GM19438 (cell line): ENCODE measurements at regions not wholly inside any gene's neighbourhood (a gene's known extent, or its start where the extent isn't known, plus 50 kb on each side); places are given as distances from the start of the nearest gene placed in this dataset.
"Not testable (repeated sequence)": the region's sequence is repeated elsewhere in the genome, so short reads cannot be mapped to it uniquely, and the experiment has no call there.

Experiments
- ATAC-seq: cut with Tn5 transposase; IDR thresholded peaks from one replicate; pipeline ENCODE4 v1.9.1; 2021; ENCODE audit warnings: low read depth; ENCODE audit not compliant: unreplicated experiment

DNA sequence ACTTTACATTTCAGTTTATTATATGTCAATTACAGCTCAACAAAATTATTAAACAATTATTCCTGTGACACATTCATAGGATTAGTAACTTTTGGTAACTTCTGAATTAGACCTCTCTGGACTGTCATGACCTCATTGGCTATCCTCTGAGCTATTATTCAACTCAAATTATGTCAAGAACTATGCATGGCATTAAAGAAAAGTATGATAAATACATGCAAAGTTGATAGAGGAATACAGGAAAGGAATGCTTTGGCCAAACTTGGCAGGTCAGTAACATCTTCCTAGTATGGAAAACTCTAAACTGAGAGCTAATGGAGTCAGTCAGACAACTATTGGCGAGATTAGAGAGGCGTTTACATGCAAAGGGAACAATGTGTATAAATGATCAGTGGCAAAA lies 158.4 kb downstream of the DUSP10 start:
- no peak for ATAC-seq

DNA sequence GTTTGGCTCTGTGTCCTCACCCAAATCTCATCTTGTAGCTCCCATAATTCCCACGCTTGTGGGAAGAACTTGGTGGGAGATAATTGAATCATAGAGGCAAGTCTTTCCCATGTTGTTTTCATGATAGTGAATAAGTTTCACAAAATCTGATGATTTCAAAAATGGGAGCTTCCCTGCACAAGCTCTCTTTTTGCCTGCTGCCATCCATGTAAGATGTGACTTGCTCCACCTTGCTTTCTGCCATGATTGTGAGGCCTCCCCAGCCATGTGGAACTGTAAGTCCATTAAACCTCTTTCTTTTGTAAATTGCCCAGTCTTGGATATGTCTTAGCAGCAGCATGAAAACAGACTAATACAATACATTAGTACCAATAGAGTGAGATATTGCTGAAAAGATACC lies 154.9 kb downstream of the DUSP10 start:
- ATAC-seq, result not testable (repeated sequence)

DNA sequence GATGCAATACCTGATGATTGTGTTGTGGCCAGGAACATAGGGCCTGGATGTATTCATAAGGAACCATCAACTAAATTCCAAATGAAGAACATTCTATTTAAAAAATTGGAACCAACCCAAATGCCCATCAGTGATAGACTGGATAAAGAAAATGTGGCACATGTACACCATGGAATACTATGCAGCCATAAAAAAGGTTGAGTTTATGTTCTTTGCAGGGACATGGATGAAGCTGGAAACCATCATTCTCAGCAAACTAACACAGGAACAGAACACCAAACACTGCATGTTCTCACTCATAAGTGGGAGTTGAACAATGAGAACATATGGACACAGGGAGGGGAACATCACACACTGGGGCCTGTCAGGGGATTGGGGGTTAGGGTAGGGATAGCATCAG lies 150.6 kb downstream of the DUSP10 start:
- ATAC-seq, result not testable (repeated sequence)

DNA sequence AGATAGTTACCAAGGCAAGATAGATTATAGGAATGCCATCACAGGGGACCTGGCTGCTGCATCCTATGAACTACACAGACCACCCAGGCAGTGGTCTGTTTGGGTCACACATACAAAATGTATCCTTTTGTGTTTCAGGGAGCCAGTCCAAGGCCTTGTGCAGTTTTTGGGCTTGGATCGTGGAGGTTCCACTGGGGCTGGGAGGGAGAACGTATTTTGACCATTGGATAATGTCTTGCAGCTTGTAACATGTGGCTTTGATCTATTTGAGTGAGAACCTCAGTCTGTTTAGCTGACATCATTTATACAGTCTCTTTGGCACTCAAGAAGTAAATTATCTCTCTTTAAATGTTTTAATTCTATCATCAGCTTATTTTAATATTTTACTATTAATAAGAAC lies 147.3 kb downstream of the DUSP10 start:
- ATAC-seq, result no peak

GRCh38 chr1:221598122-221598521 lies 143.8 kb downstream of the DUSP10 start:
- ATAC-seq, result no peak

- no peak for ATAC-seq
Measured at GRCh38 chr1:221601166-221601565, 140.7 kb downstream of the DUSP10 start.

DNA sequence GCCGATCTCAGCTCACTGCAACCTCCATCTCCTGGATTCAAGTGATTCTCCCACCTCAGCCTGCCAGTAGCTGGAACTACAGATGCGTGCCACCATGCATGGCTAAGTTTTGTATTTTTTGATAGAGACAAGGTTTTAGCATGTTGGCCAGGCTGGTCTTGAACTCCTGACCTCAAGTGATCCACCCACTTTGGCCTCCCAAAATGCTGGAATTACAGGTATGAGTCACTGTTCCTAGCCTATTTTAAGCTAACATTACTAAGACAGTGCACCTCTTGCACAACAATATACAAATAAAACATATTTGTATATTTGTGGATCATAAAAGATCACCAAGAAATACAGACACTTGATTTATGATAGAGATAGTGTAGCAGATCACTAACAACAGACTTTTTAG lies 139.1 kb downstream of the DUSP10 start:
- no peak for ATAC-seq

- ATAC-seq, result not testable (repeated sequence)
Measured at GRCh38 chr1:221604390-221604789, 137.5 kb downstream of the DUSP10 start.

- ATAC-seq, result no peak
Measured at GRCh38 chr1:221604948-221605347, 136.9 kb downstream of the DUSP10 start.

- no peak for ATAC-seq
Measured at GRCh38 chr1:221605569-221605968, 136.3 kb downstream of the DUSP10 start.

DNA sequence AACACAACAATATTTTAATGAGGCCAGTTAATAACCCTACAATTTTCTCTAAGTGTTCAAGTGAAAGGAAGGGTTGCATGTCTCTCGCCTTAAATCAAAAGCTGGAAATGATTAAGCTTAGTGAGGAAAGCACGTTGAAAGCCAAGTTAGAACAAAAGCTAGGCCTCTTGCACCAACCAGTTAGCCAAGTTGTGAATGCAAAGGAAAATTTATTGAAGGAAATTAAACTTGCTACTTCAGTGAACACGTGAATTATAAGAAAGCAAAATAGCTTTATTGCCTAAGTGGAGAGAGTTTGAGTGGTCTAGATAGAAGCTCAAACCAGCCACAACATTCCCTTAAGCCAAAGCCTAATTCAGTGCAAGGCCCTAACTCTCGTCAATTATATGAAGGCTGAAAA lies 135.6 kb downstream of the DUSP10 start:
- ATAC-seq, result no peak

GRCh38 chr1:221608835-221609320 lies 133.0 kb downstream of the DUSP10 start:
- ATAC-seq, result no peak

DNA sequence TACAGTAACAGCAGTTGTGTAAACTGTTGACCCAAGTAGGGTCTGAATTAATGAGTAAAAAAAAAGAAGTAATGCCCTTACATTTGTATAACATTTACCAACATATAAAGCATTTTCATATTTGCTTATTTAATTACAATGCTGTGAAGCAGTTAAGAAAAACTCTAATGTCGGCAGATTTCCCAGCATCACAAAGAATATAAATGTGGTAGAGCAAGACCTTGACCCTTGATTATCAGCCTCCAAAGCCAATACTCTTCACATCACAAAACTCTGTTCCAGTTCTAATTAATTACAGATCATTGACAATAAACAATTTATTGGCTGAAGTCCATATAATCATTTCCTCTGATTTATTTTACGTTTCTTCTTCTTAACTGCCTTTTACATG lies 130.2 kb downstream of the DUSP10 start:
- no peak for ATAC-seq

DNA sequence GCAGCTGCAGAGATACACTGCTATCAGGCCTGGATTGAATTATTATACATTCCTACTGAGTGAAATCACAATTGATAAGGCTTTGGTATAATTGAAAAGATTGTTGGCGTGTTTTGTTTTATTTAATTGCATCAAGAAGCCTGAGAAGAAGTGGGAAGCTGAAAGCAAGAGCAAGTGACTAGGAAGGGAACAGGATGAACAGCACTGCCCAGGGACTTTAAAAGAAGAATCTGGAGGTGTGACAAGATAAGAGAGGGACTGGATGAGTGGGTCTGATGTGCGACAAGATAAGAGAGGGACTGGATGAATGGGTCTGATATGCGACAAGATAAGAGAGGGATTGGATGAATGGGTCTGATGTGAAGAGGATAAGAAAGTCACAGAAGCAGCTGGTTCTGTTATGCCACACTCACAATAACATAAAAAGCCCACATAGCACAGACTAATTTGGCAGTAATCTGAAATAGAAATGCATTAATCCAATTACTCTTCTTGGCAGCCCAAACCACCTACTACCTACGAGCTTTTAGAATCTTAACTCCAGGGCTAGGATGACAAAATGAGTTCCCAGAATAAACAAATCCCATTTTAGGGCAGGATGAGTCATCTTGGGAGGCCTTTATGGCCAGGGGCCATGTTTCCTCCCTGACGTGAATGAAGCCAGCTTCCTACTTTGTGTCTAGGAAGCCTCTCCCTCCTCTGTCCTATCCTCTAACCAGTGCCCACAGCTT lies 129.7 kb downstream of the DUSP10 start:
- ATAC-seq, result no peak

GRCh38 chr1:221620437-221621384 lies 121.2 kb downstream of the DUSP10 start:
- ATAC-seq, result no peak

- no peak for ATAC-seq
Measured at GRCh38 chr1:221621683-221622082, 120.2 kb downstream of the DUSP10 start.

DNA sequence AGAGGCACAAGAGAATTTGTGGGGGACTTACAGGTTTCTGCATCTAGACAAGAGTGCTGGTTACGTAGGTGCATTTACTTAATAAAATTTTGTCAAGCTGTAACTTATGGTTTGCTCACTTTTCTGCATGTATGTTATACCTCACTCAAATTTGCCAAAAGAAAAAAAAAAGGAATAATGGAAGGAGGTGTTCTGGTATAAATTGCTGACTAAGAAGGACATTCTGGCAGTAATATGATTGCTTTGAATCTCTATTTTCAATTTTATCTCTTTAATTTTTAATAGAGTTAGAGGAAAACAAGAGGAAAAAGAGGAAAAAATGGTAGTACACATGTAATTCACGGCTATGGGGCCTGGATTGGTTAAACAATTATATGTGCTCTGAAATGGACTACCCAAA lies 119.5 kb downstream of the DUSP10 start:
- ATAC-seq, result no peak

DNA sequence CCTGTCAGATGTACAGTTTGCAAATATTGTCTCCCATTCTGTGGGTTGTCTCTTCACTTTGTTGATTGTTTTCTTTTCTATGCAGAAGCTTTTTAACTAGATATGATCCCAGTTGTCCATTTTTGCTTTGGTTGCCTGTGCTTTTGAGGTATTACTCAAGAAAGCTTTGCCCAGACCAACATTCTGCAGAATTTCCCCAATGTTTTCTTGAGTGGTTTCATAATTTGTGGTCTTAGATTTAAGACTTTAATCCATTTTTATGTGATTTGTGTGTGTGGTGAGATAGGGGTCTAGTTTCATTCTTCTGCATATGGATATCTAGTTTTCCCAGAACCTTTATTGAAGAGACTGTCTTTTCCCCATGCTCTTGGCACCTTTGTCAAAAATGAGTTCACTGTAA lies 116.9 kb downstream of the DUSP10 start:
- no peak for ATAC-seq

- no peak for ATAC-seq
Measured at GRCh38 chr1:221626041-221626440, 115.8 kb downstream of the DUSP10 start.

DNA sequence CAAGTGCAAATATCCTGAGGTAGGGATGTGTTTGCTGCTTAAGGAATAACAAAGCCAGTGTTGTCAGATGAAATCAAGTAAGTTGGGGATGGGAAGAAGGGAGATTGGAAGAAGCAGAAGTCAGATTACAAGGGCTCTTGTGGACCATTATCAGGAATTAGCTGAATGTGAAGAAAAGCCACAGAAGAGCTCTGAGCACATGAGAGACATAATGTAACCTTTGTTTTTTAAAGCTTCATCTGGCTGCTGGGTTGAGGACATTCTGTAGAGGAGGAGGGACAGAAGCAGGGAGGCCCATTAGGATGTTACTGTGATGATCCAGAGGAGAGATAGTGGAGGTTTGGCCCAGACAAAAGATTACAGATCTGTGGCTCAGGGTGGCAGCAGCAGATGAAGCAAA lies 111.7 kb downstream of the DUSP10 start:
- no peak for ATAC-seq

- ATAC-seq, result no peak
Measured at GRCh38 chr1:221631556-221631955, 110.3 kb downstream of the DUSP10 start.

DNA sequence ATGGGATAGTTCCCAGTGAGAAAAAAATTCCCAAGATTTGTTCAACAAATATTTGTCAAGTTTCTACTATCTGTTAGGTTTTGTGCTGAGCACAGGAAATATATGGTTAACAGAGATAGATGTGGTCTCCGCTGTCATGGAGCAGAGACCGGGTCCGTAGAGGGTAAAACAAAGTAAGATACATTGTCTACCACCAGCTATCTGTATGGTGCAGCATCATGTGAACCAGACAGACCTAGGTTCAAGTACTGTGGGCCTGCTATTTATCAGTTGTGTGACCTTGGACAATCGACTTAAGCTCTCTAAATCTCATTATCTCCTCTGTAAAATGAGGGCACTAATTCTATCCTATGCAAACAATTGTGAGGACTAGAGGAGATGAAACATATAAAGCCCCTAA lies 109.8 kb downstream of the DUSP10 start:
- no peak for ATAC-seq
